Progenitor cell of endocrine pancreas (in vitro differentiated cells): ENCODE measurements at regions not wholly inside any gene's neighbourhood (a gene's known extent, or its start where the extent isn't known, plus 50 kb on each side); places are given as distances from the start of the nearest gene placed in this dataset.

Source experiments
- DNase-seq: peaks from one replicate; pipeline ENCODE4 v3.0.0; 2021; ENCODE audit warnings: low spot score; ENCODE audit not compliant: unreplicated experiment
- H3K27ac Mint-ChIP-seq: 2 replicates; pipeline ENCODE4 v1.8.0; 2021; ENCODE audit warnings: mild to moderate bottlenecking, moderate library complexity, mixed read lengths
- H3K27me3 Mint-ChIP-seq: 2 replicates; pipeline ENCODE4 v1.8.0; 2021; ENCODE audit warnings: mixed read lengths
- H3K36me3 Mint-ChIP-seq: 2 replicates; pipeline ENCODE4 v1.8.0; 2022; ENCODE audit warnings: mixed read lengths; ENCODE audit not compliant: insufficient read depth
- H3K4me1 Mint-ChIP-seq: 2 replicates; pipeline ENCODE4 v1.8.0; 2021; ENCODE audit warnings: low read depth, mixed read lengths
- H3K4me3 Mint-ChIP-seq: 2 replicates; pipeline ENCODE4 v1.8.0; 2021; ENCODE audit warnings: low read depth, mild to moderate bottlenecking, moderate library complexity, mixed read lengths
- H3K9me3 Mint-ChIP-seq: 2 replicates; pipeline ENCODE4 v1.8.0; 2021; ENCODE audit warnings: low read depth, mixed read lengths
- TF ChIP-seq, protein P1 (sequence below): fragments of 200-600 bp; sonication (generic); IDR thresholded peaks from one replicate; pipeline ENCODE4 v1.5.0; 2021; ENCODE audit warnings: antibody characterized with exemption, mild to moderate bottlenecking; ENCODE audit not compliant: unreplicated experiment

DNA sequence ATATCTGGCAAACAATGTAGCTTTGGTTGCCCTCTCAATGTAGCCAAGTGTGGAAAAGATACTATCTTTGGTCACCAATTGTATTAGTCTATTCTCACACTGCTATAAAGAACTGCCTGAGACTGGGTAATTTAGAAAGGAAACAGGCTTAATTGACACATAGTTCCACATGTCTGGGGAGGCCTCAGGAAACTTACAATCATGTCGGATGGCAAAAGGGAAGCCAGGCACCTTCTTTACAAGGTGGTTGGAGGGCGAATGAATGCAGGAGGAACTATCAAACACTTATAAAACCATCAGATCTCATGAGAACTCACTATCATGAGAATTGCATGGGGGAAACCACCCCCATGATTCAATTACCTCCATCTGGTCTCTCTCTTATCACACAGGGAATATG, 133.1 kb upstream of the TBCA start:
- Mint-ChIP-seq H3K4me1 (no peaks in the 10 kb centered on the region), H3K27me3 (peaks cover 18% of the 10 kb centered on the region), H3K36me3 (no peaks in the 10 kb centered on the region), H3K9me3 (peaks cover 6% of the 10 kb centered on the region), H3K27ac (no peak overlapping the region), H3K4me3 (no peak overlapping the region)
- no peak for DNase-seq
- TF ChIP-seq, protein P1, sequence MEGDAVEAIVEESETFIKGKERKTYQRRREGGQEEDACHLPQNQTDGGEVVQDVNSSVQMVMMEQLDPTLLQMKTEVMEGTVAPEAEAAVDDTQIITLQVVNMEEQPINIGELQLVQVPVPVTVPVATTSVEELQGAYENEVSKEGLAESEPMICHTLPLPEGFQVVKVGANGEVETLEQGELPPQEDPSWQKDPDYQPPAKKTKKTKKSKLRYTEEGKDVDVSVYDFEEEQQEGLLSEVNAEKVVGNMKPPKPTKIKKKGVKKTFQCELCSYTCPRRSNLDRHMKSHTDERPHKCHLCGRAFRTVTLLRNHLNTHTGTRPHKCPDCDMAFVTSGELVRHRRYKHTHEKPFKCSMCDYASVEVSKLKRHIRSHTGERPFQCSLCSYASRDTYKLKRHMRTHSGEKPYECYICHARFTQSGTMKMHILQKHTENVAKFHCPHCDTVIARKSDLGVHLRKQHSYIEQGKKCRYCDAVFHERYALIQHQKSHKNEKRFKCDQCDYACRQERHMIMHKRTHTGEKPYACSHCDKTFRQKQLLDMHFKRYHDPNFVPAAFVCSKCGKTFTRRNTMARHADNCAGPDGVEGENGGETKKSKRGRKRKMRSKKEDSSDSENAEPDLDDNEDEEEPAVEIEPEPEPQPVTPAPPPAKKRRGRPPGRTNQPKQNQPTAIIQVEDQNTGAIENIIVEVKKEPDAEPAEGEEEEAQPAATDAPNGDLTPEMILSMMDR, result no peak

DNA sequence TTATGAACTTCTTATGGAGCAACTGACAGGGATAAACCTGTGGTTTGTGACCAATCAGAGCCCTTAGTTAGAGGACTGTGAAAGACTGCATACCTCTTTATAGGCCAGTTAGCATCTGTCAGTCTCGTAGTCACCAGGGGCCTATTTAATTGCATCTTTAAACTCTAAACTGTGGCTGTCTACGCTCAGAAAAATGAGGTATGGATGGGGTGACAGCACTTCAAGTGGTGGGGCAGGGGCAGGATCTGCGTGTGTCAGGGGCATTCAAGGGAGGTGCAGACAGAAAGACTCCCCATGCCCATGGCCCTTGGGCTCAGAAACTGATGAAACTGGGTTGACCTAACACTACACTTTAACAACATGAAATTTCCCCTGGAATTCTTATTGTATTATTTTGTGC, 132.6 kb upstream of the TBCA start:
- Mint-ChIP-seq H3K4me3 (no peak overlapping the region), H3K4me1 (no peaks in the 10 kb centered on the region), H3K27me3 (peaks cover 17% of the 10 kb centered on the region), H3K9me3 (peaks cover 2% of the 10 kb centered on the region), H3K36me3 (no peaks in the 10 kb centered on the region), H3K27ac (no peak overlapping the region)
- TF ChIP-seq, protein P1, result no peak
- DNase-seq, result no peak

DNA sequence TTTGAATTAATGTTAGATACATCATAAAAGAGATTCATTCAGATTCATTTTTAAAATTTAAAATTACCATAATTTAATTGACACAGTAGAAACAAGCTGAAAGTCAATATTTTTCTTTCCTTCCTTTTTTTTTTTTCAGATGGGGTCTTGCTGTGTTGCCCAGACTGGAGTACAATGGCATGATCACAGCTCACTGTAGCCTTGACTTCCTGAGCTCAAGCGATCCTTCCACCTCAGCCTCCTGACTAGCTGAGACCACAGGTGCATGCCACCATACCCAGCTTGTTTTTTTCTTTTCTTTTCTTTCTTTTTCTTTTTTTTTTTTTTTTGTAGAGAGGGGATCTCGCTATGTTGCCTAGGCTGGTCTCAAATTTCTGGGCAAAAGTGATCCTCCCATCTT, 131.6 kb upstream of the TBCA start:
- Mint-ChIP-seq H3K9me3 (no peaks in the 10 kb centered on the region), H3K27ac (no peak overlapping the region), H3K4me1 (no peaks in the 10 kb centered on the region), H3K36me3 (no peaks in the 10 kb centered on the region), H3K27me3 (peaks cover 14% of the 10 kb centered on the region), H3K4me3 (no peak overlapping the region)
- TF ChIP-seq, protein P1, result no peak
- no peak for DNase-seq

DNA sequence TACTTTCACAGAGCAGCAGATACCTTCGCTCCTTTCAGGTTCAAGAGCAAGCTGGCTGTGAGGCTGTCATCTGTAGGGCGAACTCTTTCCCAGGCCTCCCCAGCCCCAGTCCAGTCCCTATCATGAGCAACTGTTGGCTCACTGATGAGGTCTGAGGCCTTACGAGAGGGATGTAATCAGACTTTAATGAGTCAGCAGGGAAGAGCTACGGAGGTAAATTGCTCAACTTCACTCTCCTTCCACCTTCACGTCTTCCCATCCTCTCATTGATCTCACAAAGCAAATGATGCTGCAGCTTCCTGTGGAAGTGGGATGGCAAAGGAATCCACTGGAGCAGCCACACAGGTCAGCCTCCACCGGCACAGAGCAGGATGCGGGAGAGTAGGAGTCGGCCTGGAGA, 130.7 kb upstream of the TBCA start:
- H3K27ac Mint-ChIP-seq, result no peak overlapping the region
- no peaks in the 10 kb centered on the region for H3K9me3 Mint-ChIP-seq

DNA sequence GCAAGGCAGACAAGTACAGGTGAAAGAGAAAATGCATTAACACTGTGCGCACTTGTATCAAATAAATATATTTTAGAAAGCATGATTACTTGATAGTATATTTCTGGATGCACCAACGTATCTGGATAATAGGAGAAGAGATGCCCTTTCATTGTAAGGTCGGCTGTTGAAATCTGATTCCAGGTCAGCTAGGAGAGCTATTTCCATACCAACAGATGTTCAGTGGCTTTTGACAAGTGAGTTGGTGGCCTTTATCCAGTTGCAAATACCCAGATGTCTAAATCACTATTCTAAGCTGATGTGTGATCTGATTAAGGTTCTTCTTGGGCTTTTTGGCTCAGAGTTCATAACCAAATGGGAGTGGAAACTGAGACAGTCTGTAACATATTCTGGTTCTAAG, 128.2 kb upstream of the TBCA start:
- TF ChIP-seq, protein P1, result no peak
- Mint-ChIP-seq H3K36me3 (no peaks in the 10 kb centered on the region), H3K4me1 (no peaks in the 10 kb centered on the region), H3K27ac (no peak overlapping the region), H3K9me3 (no peaks in the 10 kb centered on the region), H3K4me3 (no peak overlapping the region), H3K27me3 (peaks cover 10% of the 10 kb centered on the region)
- no peak for DNase-seq

More for the DNA sequence above, 130.7 kb upstream of the TBCA start:
- H3K4me3 Mint-ChIP-seq, result no peak overlapping the region
- no peaks in the 10 kb centered on the region for H3K36me3 Mint-ChIP-seq
- H3K27me3 Mint-ChIP-seq, result peaks cover 13% of the 10 kb centered on the region
- no peaks in the 10 kb centered on the region for H3K4me1 Mint-ChIP-seq
- no peak for DNase-seq
- TF ChIP-seq, protein P1, result no peak

DNA sequence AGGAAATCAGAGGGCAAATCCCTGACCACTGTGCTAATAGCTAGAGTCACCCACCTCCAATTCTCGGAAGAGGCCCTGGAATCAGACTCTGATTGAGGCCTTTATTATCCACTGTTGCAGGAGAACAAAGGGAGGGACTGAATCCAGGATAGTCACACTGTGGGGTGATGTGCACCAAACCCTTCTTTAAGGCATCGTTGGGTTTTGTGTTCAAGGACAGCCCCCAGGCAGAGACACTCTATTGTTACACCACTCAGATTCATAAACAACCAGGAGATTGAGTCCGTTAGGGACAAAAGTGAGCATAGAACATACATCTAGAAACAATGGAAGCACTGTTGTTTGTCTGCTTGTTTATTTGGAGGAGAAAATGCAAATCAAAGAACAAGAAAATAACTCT, 124.6 kb upstream of the TBCA start:
- no peak for DNase-seq
- Mint-ChIP-seq H3K4me3 (no peak overlapping the region), H3K27me3 (peaks cover 9% of the 10 kb centered on the region), H3K4me1 (no peaks in the 10 kb centered on the region), H3K27ac (no peak overlapping the region), H3K36me3 (no peaks in the 10 kb centered on the region), H3K9me3 (no peaks in the 10 kb centered on the region)
- TF ChIP-seq, protein P1, result no peak
